Stimulated activated CD8-positive, alpha-beta memory T cell treated with anti-CD3 and anti-CD28 coated beads, Interleukin-7, amount 100 ng/mL, for 48 hours (primary cell): ENCODE measurements at regions not wholly inside any gene's neighbourhood (a gene's known extent, or its start where the extent isn't known, plus 50 kb on each side); places are given as distances from the start of the nearest gene placed in this dataset.

Experiments used
- DNase-seq, 2 donors: peaks; one replicate each; pipeline ENCODE4 v3.0.0-alpha.2; 2020; ENCODE audit warnings: low read depth in 1 of 2; ENCODE audit errors: extremely low read depth in 1 of 2

DNA sequence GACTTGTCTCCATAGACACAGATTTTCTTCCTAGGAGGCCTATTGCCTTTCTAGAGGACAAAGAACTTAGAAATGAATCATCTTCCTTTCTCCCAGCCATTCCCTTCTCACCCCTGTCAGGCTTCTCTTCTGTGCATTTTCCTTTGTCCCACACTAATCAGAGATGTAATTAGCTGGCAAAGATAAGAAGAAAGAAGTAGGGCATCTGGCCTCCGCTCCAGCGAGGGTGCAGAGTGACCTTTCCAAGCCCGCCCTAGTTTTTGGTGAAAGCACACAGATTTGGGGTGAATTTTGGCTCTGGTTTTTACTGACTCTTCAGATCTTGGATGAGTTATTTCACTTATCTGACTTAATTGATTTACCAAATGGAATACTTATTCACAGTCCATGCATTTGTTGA lies 626.5 kb downstream of the ZEB2 start:
- no peak for DNase-seq

DNA sequence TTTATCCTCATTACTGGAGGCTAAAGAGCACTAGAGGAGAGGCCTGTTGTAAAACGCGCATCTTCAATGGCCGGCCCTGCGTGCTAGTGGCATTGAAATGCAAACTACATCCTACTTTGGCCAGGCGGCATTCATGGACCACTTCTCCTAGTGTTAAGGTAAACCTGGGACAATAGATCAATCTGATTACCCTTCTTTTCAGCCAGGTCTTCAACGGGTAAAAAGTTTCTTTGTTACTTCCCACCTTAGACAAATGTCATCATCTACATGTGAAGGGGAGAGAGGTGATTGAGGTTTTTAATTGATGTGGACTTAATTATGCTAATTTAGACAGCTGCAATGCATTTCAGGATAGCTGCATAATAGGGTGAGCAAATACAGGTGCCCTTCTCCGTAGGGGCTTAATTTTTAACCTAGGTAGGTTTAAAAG lies 628.0 kb downstream of the ZEB2 start:
- DNase-seq: no peak

DNA sequence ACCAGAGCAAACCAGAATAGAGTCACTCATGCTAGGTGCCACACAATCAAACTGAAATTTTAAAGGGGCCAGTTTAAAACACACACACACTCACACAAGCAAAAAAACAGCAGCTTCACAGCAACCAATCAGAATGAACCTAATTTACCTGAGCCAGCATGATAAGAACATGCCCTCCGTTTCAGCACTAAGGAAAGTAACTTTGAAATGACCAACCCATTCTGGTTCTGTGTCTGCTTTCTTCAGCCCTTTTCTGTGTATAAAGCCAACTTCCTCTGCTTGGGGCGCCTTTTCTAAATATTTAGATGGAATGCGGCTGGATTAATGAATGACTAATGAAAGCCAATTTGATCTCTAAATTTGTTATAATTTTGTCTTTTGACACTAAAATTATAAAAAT lies 629.1 kb downstream of the ZEB2 start:
- no peak for DNase-seq

DNA sequence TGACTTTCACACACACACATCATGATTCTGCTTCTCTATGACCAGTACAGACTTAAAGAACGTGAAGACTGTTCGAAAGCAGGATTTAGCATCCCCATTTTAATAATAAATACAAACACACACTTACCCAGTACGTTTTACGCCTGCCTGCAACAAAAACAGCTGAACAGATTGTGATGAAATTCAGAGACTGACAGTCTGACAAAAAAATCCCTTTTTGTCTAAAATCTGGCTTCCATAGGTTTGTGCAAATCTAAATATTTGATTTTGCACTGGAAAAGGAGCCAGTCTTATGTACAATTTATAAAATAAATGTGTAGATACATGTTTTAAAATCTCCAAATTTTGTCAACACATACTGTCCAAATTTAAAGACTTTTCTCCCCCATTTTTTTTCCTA lies 630.7 kb downstream of the ZEB2 start:
- no peak for DNase-seq

DNA sequence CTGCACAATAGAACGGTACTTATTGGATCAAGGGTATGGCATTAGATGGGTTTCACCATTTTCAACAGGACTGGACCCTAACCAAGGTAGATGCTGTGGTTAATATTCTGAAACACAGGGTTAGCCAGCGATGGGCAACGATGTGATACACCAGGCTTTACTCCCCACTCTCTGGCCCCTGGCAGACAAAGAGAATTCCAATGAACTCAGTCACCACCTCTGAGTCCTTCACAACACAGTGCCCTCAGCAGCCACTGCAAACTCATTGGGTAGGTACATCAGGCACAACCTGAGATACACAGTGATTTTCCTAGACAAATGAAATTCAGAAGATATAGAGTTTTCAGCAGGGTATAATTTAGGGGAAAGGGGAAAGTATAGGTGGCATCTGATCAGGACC lies 634.5 kb downstream of the ZEB2 start:
- no peak for DNase-seq

DNA sequence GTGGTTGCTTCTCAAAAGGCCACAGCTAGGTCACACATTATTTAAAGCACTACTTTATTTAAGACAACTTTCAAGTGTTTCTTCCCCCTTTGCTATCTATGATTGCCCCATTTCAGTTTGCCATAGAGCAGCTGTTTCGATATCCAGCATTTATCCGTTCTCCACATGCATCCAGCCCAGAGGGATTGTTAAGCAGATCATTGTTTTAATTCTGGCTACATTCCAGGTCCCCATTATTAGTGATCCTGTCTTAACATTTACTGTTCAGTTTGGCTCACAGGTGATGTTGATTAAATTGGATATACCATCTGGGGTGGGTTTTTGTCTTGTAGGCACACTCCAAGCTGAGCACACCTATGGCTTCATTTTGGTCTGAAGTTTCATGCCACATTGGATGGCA lies 638.7 kb downstream of the ZEB2 start:
- DNase-seq: no peak

DNA sequence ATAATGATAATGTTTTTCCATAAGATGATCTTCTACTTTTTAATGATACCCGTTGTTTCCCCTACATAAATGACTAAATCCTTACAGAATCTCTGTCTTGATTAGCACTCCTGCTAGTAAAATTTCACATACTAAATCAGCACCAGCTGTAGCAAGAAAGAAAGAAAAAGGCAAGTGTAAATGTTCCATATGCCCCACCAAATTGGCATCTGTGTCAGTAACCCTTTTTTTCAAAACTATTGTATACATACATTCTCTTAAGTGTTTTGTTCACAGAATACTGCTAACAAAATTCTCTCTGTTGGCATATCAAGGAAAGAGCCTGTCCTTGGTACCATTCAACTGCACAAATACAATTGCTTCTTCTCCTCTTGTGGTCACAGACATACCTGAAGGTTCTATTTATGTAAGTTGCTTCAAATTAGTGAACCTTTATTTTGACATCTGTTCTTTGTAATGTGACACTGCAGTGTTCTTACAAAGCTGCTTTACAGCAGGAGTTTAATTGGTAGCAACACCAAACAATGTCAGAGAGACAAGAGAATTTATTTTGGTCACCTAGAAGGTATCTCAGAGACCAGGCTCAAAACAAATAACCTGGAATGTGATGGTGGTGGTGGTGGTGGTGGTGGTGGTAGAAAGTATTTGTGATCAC lies 641.9 kb downstream of the ZEB2 start:
- no peak for DNase-seq

DNA sequence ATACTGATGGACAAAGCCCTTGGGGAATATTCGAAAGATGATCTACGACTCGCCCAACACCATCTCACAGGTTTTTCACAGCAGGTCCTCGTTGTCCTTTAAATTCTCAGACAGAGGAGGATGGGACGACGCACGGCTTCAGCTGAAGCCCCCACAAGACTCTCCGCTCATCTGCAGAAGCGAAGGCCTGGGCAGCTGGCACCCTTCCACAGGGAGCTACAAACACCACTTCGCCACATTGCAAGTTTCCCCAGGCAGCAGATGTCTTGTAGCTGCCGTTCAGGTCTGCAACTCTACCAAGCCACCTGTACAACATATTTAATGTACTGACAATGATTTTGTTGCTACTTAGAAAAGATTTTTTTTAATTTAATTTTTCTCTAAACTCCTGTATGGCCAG lies 642.9 kb downstream of the ZEB2 start:
- no peak for DNase-seq

DNA sequence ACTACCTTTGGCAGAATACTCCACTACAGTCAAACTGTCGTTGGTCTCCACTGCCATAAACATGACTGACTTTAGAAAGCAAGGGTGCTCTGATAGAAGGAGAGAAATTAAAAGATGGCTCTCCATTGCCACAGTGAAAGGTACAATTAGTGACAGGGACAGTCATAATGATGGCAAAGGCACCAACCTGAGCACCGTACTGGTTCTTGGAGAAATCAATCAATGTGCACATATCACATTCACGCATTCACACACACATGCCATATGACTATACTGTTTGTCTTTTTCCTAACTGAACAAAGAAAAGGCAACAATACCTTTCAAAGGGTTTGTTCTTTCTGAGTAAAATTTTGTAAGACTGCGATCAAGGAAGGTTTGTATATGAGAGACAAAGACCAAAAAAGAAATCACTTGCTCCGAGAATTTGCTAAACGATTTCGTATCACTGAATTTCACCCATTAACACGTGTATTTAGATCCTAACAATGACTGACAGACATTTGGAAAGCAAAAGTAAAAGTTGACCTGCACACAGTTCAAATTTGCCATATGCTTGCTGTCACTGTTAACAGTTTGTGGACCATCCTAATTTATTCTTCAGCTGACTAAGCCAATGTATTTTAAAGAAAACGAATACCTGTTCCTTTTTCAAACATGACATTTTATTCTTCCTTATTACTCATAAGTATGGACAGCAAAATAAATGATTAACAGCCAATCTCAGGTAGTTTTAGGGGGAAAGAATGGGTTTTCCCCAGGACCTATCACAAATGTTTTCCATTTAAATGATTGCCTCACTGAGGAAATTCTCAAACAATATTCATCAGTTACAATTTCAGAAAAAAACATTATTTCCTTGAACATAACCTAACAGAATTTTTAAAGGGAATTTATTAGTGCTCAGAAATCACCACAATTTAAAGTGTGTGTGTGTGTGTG lies 644.4 kb downstream of the ZEB2 start:
- DNase-seq: no peak

DNA sequence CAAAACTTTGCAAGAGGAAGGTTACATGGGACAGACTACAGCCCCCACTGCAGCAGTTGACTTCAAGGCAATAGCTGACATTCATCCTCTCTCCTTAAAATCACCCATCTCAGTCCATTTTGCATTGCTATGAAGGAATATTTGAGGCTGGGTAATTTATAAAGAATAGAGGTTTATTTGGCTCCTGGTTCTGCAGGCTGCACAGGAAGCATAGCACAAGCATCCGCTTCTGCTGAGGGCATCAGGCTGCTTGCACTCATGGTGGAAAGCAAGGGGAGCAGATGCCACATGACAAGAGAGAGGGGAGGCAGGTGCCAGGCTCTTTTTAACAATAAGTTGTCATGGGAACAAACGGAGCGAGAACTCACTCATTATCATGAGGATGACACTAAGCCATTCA lies 646.0 kb downstream of the ZEB2 start:
- no peak for DNase-seq

DNA sequence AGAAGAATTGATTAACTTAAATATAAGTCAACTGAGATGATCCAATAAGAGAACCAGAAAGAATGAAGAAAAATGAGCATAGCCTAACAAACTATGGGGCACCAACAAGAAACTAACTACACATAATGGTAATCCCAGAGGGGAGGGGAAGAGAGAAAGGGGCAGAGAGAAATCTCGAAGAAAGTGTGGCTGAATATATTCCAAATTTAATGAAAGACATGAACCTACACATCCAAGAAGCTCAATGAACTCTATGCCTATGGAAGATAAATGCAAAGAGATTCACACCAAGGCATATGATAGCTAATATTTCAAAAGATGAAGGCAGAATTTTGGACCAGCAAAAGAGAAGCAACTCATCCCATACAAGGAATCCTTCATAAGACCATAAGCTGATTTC lies 649.2 kb downstream of the ZEB2 start:
- DNase-seq: no peak

DNA sequence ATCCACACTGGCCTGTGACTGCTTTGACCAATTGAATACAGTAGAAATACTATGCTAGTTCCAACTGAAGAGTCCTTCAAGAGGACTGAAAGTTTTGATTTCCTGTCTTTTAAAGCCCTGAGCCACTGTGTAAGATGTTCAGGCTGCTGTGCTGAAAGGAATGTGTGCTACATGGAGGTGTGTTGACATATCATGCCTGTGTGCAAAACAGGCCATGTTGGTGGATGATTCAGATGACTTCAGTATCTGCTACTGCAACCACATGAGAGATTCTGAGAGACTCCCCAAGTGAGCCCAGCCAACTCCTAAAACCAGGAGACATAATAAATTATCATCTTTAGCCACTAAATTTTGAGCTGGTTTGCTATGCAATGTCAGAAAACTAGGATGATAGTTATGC lies 662.9 kb downstream of the ZEB2 start:
- no peak for DNase-seq

DNA sequence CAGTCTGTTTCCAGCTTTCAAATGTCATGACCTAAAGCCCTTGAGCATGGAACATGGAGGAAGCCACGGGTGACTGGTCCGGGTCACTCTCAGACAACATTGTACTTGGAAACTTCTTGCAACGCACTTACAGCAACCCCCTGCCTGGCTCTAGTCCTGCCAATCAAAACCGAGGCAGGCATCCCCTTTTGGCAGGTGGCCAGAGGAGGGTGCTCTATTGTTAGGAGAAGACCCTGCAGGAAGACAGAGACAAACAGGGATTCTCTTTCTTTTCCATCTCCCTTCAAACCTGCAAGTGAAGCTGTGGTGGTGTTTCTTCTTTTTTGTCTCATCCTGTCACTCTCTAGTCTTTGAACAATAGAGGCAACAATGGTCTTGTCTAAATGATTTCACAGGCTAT lies 667.2 kb downstream of the ZEB2 start:
- no peak for DNase-seq

DNA sequence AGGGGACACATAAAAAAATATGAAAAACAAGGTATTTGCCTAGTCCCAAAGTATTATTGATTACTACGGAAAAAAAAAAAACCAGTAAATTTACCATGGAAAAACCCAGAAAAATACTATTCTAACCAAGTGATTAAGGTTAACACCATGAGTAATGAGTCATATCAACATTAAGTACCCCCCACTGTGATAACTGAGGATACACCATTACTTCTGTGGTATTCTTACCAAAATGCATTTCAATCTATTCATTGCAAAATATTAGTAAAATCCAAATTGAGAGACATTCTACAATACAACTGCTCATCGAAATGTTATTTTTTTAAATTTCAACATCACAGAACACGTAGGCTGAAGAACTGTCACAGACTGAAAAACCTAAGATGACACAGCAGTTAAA lies 669.8 kb downstream of the ZEB2 start:
- DNase-seq: no peak

DNA sequence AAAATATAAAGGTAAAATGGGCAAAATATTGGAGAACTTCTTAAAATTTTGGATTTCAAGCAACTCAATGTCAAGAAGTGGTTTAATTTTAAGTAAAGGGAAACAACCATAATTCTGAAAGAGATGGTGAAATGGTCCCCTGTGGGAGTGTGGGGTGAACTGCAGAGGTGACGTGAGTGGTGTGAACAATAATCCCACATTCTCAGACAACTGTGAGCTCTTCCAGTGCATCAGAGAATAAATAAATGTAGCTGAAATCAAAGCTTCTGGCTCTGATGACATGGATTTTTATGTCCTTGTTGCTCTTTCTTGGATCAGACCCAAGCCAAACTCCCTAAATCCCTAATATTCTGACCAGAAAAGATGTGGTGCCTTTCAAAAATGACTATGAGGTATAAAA lies 672.7 kb downstream of the ZEB2 start:
- DNase-seq: no peak

DNA sequence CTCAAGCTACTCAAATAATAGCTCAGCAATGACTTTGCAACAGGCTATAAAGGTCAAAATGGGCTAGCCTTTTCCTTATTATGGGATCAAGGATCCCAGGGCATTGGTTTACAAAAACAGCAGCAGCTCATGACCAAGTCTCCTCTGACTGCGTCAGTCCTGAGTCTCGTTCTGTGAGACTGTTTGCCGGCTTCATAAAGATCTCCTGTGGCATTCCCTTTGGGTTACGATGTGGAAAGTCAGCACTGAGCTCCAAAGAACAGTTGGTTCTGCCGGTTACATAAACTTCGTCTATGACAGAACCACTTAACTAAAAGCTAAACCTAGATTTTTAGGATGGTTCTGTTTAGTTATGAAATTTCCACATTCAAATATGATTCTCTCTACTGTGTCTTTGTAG lies 674.9 kb downstream of the ZEB2 start:
- DNase-seq: no peak

DNA sequence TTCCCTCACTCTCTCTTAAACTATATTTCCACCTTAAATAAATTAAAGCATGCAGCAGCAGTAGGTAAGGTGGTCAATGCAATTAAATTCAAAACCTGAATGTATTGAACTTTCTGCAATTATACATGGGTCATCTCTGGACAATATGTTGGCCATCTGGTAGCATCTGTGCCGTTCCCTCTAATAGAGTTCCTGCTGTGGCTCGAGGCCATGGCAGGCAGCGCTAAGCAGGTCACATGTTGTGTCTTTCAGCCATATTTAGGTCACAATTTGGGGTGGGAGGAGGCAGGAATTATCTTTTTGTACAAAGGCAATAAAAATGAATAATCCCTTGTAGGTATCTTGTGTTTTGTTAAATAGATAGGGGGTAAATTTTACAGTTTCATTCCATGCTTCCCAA lies 676.2 kb downstream of the ZEB2 start:
- DNase-seq: no peak

DNA sequence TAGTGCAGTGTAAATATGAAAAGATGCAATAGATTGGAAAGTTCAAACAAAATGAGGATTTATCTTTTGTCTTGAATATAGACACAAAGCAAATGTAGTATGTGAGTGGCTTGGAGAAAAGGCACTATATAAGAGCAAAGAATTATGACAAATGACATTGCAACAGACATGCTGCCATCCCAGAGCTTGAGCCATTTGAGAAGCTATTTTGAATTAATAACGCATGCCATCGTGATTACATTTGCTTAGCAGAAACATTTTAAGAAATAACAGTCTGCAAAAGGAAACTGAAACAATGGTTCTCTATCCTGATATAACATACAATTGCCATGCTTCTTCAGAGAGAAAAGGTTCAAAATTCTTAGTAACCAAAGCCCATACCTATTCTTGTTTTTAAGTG lies 677.1 kb downstream of the ZEB2 start:
- no peak for DNase-seq

DNA sequence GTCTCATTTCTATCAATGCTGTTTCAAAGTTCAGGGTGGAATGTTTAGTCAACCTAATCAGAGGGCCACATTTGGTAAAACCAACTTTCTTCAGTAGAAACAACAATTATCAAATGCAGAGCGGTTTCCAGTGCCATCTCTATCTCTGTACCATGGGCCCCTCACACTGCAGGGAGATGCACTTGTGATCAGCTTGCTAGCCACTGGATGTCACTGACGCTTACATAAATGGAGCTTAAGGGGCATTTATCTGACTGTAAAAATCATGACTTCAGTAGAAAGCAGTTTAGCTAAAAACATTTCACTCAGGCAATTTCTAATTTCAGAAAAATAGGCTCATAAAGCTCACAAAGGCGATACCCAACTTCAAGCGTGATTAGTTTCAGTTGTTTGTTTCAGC lies 678.0 kb downstream of the ZEB2 start:
- no peak for DNase-seq

DNA sequence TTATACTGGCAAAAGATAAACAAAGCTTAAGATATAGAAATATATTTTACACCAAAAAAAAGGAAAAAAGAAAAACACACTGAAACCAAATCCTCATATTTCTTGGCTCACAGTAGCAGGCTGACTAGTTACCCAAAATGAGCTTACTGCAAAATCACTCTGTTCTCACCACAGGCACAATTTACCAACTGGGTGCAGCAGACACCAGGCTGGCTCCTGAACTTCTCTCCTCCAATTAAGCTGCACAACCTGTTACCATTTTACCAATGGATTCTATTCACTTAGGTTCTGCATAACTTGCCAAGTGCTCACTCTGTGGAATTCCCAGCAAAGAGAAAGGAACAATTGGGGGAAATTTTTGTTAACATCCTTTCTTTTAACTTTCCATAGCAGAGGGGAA lies 679.3 kb downstream of the ZEB2 start:
- no peak for DNase-seq

DNA sequence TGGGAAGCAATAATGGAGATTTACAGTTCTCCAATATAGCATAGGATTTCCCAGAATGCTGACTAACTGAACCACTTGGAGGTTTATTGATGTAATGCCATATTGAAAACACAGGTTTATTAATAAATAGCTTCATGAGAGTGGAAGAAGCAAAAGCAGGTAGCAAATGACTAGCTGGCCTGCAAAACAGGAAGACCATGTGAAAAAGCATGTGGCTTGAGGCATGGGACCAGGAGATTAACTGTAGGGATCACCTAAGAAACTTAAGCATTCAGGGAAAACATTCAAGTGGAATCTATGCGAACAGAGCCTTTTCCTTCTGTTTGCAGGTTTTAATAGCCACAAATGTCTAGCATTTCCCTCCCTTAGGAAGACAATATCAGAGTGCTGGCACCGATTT lies 679.7 kb downstream of the ZEB2 start:
- no peak for DNase-seq

DNA sequence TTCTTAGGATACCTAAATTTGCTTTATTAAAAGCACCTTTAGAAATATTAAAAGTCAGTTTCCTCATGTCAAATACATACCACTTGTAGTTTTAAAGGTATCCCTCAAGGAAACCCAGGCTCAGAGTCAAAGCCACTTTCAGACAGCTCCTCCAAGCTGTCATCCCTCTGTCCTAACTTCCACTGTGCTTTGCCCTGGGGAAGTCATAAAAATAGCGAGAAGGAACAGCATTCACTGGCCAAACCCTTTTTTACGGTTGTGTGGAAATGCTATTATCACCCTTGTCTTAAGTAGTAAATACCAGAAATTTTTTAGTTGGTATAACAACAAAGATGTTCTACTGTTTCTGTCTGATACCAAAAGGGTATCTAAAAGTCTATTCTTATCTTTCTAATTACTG lies 680.5 kb downstream of the ZEB2 start:
- no peak for DNase-seq
